NCI-H82 treated with DMSO at 0.1 percent for 48 hours (cell line): ENCODE measurements at regions not wholly inside any gene's neighbourhood (a gene's known extent, or its start where the extent isn't known, plus 50 kb on each side); places are given as distances from the start of the nearest gene placed in this dataset.
A peak's percentile ranks its signal among the peaks of the same experiment; 100 is the strongest.
"Not testable (repeated sequence)": the region's sequence is repeated elsewhere in the genome, so short reads cannot be mapped to it uniquely, and the experiment has no call there.

Source experiments
- DNase-seq: peaks from one replicate; lab custom pipeline; 2025; ENCODE audit not compliant: unreplicated experiment; lab: John Stamatoyannopoulos, UW

GRCh38 chr1:71345491-71345890 lies 264.7 kb upstream of the ZRANB2 start:
- DNase-seq = no peak

GRCh38 chr1:71343686-71344416 lies 263.0 kb upstream of the ZRANB2 start:
- DNase-seq = no peak

DNA sequence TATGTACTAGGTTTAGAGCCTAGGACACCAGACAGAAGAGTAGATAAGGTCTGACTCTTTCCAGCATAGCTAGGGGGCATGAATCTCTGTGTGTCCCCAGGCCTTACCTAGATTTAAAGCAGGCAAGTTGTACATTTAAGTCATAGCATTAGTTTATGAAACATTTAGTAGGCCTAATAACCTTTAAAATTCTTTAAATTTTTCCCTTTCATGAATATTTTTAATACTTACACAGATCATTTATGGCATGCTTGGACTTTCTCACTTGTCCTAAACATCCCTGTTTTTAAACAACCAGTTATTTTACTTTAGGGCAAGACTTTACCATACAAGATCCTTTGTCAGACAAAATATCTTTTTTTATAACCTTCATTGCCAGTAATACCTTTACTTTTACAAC lies 258.4 kb upstream of the ZRANB2 start:
- DNase-seq = no peak

GRCh38 chr1:71330991-71331390 lies 250.2 kb upstream of the ZRANB2 start:
- DNase-seq = no peak

- peak; percentile 34 for DNase-seq
Observed at GRCh38 chr1:71324671-71325267, 243.9 kb upstream of the ZRANB2 start.

- no peak for DNase-seq
Observed at GRCh38 chr1:71312545-71312944, 231.7 kb upstream of the ZRANB2 start.

- DNase-seq = no peak
Observed at GRCh38 chr1:71311376-71311775, 230.5 kb upstream of the ZRANB2 start.

DNA sequence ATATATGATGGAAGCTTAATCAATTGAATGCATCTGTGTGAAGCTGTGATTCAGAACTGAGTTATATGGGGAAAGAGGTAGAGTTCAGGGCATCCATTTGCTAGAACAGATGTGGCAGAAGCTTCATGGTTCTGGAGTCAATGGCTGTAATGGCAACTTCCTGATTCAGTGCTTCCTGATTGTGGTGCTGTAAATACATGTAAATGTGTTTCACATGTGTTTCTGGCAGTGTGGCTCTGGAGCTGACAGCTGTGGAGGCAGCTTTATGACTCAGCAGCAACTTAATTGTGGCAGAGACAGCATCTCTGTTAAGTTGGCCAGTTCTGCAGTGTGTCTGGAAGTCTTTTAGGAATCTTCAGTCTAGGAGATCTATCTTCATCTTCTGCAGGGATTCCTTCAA lies 226.6 kb upstream of the ZRANB2 start:
- no peak for DNase-seq

- no peak for DNase-seq
Observed at GRCh38 chr1:71304125-71304524, 223.3 kb upstream of the ZRANB2 start.

- DNase-seq = no peak
Observed at GRCh38 chr1:71303617-71304041, 222.8 kb upstream of the ZRANB2 start.

DNA sequence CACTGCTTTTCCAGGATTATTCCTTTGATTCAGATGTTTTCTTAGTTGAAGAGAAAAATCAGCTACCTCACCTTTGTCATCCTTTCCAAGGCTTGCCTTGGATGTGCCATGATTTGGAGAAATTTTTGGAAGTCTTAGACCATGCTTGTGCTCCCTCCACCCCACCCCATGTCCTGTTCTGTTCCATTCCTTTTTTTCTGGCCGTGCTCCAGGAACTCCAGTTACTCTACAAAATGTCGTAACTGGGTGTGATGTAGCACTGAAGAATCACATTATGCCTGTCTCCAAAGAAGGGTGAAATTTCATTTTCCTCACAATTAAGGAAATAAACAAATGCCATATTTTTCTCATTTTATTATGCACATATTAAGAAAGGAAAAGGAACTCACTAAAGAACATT lies 217.8 kb upstream of the ZRANB2 start:
- DNase-seq = no peak

DNA sequence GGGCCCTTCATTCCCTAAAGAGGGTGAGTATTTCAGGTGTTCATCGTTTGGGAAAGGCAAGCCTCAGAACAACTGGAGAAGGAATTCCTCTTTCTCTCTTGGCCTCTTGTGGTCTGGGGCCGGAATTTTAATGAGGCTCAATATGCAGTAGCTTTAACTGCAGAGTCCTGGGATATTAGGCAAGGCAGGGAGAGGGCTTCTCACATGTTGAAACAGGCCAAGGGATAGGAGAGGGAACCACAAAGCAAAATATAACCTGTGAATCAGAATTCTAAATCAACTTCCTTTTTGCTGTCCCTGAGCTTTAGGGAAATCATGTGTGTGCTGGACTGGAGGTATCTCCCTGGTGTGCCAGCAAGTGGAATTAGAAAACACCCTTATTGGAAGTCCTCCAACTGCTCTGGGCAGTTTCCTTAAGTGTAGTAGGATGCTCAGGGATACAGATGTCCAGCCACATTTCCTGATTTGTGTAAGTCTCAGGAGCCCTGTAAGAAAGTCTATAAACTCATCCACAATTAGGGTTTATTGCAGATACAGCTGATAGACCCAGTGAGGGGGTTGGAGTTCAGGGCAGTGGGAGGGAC lies 215.8 kb upstream of the ZRANB2 start:
- DNase-seq = no peak

GRCh38 chr1:71295350-71295749 lies 214.5 kb upstream of the ZRANB2 start:
- no peak for DNase-seq

GRCh38 chr1:71294178-71294577 lies 213.3 kb upstream of the ZRANB2 start:
- peak; percentile 78 for DNase-seq

DNA sequence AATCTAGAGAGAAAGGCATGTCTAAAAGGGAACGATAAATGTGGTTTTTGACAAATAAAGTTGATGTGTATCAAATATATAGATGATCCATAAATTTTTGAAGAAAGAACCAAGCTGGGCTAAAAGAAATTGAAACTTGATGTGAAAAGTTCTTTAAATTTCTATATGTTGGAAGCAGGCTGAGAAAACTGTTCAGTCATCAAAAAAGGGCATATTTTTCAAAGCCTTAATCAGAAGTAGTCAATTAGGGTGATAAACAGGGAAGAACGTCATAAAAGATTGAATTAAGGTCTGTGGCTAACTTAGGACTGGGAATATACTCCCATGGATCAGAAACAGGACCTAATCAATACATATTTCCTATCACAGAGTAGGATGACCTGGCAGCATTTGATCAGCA lies 211.4 kb upstream of the ZRANB2 start:
- no peak for DNase-seq

GRCh38 chr1:71290506-71291237 lies 209.8 kb upstream of the ZRANB2 start:
- not testable (repeated sequence) for DNase-seq

GRCh38 chr1:71285529-71285928 lies 204.7 kb upstream of the ZRANB2 start:
- no peak for DNase-seq

GRCh38 chr1:71276466-71276865 lies 195.6 kb upstream of the ZRANB2 start:
- DNase-seq = no peak

DNA sequence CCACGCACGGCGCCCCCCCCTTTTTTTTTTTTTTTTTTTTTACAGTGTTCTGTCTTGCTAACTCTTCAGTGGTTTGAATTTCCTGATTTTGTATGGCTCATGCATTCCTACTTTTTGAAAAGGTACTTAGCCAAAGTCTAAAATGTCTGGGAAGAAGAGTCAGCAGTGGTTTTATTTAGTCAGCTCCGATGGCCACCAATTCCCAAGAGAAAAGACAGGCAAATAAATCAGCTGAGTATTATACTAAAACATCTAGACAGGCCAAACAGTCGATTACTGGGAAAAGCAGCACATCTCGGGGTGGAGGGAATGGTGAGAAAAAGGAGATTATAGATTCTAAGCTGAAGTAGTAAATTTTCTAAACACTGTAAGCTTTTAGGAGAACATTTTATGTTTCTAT lies 192.5 kb upstream of the ZRANB2 start:
- no peak for DNase-seq

DNA sequence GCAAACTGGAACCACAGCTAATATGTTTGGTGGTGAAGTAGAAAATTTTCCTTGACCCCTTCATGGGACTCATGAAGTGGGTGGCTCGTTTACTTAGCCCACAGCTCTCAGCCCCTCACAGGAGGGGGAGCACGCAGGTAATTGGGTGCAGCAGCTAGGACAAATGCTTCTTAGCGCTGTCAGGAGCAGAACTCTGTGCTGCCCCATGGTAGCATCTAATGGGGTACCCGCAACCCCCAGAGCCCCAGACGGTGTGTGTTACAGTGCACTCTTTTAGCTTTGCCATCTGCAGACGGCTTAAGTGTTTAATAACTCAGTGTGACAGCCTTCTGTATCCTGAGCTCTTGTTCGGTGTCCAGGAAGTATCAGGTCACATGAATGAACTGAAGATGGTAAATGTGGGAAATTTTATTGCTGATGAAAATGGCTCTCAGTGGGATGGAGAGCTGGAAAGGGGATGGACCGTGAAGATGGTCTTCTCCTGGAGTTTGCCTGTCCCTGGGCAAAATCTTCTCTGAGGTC lies 189.6 kb upstream of the ZRANB2 start:
- no peak for DNase-seq

DNA sequence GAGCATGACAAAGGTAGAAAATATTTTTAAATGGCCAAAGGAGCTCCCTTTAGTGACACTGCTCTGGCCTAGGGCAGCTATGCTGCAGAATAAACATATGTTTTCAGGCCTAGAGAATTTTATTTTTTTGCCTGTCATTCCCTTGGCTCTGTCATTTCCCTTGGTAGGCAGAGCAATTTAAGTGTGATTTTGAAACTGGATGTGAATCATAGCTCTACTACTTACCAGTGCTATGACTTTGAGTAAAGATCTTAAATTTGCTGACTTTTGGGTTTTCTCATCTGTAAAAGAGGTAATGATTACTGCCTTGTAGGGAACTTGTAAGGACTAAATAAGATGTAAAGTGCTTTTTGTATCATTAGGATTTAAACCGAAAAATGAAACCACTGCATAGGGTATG lies 189.0 kb upstream of the ZRANB2 start:
- DNase-seq = no peak

DNA sequence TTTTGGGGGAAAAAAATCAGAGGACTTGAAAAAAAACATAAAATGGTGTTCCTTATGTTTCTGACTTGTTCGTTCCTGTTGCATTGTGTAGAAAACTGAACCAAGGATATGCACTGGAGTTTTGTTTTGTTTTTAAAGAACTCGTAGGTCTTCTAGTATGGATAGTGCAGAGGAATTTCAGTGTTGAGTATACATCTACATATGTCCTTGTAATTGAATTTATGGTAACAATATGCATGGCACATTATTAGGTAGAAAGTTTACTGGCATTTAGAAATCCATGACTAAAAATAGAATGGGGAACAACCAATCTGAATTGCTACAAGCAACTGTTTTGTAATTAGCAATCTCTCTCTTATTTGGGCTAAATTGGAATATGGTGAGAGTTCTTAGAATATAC lies 188.3 kb upstream of the ZRANB2 start:
- DNase-seq = no peak
